AG09319 (cell line): ENCODE measurements at regions not wholly inside any gene's neighbourhood (a gene's known extent, or its start where the extent isn't known, plus 50 kb on each side); places are given as distances from the start of the nearest gene placed in this dataset.

Experiments used
- DNase-seq: peaks from one replicate; pipeline ENCODE4 v3.0.0-alpha.2; 2010; ENCODE audit warnings: low read depth; ENCODE audit errors: extremely low read depth
- CTCF ChIP-seq: IDR thresholded peaks from 2 replicates; pipeline ENCODE4 v1.5.1; 2011; ENCODE audit warnings: low read depth, mild to moderate bottlenecking, inconsistent platforms, low read length, moderate library complexity

GRCh38 chr5:40017135-40017534 lies 592.4 kb upstream of the DAB2 start:
- DNase-seq, result no peak
- no peak for TF ChIP-seq CTCF

- DNase-seq, result no peak
- TF ChIP-seq CTCF, result no peak
Measured at GRCh38 chr5:40010436-40010835, 585.7 kb upstream of the DAB2 start.

- DNase-seq, result no peak
- no peak for TF ChIP-seq CTCF
Measured at GRCh38 chr5:40006260-40006659, 581.5 kb upstream of the DAB2 start.

- no peak for TF ChIP-seq CTCF
- DNase-seq, result no peak
Measured at GRCh38 chr5:40001796-40002195, 577.0 kb upstream of the DAB2 start.

GRCh38 chr5:39998518-39998917 lies 573.7 kb upstream of the DAB2 start:
- TF ChIP-seq CTCF, result no peak
- DNase-seq, result peak; percentile 18

- DNase-seq, result no peak
- no peak for TF ChIP-seq CTCF
Measured at GRCh38 chr5:39995990-39996389, 571.2 kb upstream of the DAB2 start.

- no peak for DNase-seq
- no peak for TF ChIP-seq CTCF
Measured at GRCh38 chr5:39992617-39993202, 567.9 kb upstream of the DAB2 start.
